ELF-1 (cell line): ENCODE measurements at regions not wholly inside any gene's neighbourhood (a gene's known extent, or its start where the extent isn't known, plus 50 kb on each side); places are given as distances from the start of the nearest gene placed in this dataset.
A peak's percentile ranks its signal among the peaks of the same experiment; 100 is the strongest.
"Not testable (repeated sequence)": the region's sequence is repeated elsewhere in the genome, so short reads cannot be mapped to it uniquely, and the experiment has no call there.

Experiments used
- DNase-seq: peaks from one replicate; pipeline ENCODE4 v3.0.0-alpha.2; 2016; ENCODE audit warnings: low read depth, low spot score

DNA sequence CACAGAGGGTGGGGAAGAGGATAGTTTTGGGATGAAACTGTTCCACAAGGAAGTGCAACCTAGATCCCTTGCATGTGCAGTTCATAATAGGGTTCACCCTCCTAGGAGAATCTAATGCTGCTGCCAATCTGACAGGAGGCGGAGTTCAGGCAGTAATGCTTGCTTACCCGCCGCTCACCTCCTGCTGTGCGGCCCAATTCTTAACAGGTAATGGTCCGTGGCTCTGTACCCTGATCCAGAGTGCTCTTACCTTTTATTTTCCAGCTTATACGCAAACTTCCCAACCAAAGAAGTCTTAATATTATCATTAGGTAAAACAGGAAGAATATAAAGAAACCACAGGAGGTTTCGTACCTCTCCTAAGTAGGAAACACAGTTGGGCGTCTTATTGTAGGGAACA, 82.7 kb upstream of the CD302 start:
- no peak for DNase-seq

DNA sequence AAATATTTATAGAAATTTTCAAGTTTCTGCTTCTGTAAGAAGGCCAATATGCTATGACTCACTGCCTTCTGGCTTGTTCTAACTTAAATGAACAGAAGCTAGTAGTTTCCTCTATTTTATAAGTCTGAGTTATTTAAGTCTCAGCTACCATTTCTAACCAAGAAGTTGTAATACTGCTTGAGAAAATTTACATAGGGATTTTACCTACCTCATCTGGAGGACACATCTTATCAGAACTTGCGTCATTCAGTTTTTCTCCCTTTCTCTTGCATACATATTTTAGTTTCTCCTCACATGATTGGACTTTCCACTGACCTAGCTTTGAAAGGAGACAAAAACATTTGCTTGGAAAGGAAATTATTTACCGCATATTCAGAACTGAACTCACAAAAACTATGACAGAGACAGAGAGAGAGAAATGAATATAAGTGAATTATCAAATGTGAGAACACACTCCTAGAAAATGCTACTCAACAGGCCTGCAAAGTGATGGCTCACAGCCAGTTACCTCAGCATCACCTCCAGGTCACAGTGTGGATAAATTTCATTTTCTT, 81.1 kb upstream of the CD302 start:
- no peak for DNase-seq

DNA sequence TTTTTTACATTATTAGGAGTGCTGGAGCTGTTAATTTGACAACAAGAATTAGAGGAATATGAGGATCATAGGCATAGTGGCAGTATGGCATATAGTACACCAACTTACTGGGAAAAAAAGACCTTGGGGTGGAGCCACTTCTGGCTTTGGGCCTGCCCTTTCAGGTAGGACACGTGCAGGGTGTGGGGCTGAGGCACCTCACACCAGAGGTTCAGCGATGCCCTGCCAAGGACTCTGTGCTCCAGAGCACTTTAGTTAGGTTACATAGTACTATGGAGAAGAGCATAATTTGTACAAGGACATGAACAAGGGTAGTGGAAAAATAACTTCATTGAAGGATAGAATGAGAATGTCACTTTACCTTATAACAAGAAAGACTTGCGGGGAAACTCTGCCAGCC, 77.1 kb upstream of the CD302 start:
- peak; percentile 23 for DNase-seq

DNA sequence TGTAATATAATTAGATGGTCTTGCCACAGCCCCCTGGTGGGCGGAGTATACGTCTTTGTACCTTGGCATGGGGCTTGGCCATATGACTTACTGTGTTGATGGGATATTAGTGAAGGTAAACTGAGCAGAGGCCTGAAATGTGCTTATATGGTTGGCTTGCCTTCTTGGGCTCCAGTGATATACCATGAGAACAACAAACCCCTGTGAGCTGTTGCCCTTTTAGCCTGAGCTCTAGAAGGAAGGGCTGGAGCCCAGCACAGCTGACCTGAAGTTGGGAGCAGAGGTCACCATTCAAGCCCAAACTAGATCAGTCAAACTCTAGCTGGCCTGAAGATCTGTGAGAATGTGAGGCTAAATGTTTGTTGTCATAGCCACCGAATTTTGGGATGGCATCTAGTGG, 75.2 kb upstream of the CD302 start:
- DNase-seq = peak; percentile 56

DNA sequence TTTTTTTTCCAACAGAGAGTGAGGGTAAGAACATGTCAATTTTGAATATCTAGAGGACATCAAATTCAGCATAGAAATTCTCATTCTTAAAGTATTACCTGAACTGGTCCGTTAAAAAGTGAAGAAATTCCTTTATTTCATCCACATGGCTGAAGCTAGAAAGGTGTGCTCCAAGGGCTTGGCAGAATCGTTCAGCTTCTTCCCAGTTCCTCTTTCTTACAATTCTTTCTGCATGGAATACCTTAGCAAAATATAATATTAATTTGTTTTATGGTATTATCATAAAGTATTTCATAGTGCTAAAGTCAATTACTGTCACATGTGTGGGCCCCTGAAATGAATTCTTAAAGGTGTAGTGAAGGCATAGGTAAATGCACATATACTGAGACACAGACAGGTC, 74.3 kb upstream of the CD302 start:
- no peak for DNase-seq

DNA sequence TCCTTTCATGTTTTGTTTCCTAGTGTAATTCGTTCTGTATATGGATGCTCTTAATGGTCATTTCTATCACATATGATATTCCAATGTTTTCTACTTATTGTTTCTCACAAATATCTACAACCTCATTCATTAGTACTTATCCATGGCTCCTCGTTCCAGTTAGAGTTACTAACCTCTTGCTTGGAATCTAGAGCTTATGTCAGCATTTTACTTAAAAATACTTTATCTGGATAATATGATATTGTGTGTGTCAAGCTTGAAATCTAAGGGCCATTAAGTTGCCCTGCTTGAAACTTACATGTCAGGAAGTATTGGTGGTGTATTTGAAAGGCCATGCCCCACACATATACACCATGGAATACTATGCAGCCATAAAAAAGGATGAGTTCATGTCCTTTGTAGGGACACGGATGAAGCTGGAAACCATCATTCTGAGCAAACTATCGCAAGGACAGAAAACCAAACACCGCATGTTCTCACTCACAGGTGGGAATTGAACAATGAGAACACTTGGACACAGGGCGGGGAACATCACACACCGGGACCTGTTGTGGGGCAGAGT, 70.7 kb upstream of the CD302 start:
- DNase-seq = not testable (repeated sequence)

DNA sequence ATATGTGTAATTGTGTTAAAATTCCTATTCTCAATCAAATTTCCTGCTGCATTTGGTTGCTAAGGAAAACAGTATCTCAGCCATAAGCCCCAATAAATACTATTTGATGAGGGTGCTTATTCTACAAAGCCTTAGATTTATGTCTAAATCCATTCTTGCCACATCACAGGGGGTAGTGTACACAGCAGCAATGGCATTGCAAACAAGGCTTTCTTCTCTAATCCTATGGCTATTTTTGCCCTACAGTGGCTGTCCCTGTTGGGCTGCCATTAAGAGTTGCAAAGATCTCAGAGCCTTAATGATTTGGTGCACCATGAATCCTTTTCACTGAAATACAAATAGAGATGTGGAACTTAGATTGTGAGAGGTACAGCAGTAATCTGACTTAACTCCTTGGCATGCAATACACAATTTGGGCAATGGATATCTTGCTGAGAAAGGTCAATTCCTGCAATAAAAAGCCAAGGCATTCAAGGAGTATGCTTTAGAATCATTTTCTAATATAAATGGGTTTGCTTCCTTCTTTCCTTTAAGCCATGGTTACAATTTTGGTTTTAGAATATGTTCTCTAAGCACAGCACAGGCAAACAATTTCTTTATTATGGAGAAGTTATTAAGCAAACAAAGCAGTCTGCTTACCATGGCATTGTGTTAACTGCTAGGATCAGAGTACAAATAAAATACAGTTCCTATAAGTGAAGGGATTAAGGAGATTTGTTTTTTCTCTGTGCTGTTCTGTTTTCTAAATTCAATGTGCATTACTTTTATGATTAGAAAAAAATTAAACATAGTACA, 69.8 kb upstream of the CD302 start:
- no peak for DNase-seq

DNA sequence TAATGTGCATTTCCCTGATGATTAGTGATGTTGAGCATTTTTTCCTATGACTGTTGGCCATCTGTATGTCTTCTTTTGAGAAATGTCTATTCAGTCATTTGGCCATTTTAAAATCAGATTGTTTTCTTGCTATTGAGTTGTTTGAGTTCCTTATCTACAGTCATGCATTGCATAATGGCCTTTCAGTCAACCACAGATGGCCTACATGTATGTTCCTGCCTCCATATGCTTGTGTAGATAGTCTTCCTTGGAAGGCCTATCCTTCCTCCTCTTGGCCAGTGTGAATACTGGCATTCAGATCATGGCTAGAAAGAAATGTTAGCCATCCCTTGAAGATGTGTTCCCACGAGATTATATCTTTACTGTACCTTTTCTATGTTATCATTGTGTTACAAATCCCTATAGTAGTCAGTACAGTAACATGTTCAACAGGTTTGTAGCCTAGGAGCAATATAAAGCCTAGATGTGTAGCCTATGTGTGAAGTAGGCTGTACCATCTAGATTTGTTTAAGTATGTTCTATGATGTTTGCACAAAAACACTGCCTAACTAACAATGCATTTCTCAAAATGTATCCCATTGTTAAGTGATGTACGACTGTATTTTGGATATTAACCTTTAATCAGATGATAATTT, 65.6 kb upstream of the CD302 start:
- DNase-seq = no peak

DNA sequence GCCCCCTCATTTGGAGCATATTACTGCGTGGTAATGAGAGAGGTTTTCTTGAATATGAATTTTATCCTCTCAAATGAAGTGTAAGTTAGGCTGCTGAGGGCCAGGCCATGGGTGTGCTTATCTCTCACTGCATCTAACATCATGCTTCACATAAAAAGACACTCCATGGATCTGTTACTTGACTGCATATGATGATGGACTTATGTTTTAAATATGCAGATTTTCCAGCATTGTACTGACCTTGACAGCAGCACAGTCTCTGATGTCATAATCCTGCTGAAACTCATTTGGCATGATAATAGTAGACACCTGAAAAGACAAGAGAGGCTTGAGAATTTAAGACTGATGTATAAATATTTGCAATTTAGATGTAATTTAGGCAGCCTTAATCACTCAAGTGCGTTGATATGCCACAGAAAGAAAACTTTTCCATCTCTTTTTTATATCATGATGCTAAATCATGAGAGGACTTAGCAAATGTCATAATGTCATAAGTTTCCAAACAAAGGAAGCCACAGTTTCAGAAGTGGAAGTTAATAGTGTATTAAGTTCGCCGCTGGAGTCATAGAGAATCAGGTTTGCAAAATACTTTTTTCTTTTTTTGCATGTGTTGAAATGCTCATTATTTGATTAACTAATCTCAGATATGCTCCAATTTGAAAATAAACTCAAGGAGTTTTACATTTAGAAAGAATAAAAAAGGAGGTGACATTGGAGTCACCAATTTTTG, 62.7 kb upstream of the CD302 start:
- DNase-seq = no peak

DNA sequence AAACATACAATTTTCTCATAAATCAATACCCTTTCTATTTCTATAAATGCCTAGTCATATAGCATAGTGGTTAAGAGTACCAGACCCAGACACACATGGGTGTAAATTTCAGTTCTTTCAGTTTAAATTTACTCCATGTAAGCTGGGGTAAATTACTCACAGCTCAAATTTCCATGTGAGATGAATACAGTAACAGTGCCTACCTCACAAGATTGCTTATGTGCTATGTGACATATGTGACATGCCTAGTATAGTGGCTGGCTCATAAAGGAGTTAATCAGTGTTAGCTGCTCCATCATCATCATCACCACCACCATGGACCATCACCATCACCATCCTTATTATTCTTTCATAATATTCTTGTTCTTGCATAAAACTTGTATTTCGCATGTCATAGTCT, 61.6 kb upstream of the CD302 start:
- DNase-seq = no peak

DNA sequence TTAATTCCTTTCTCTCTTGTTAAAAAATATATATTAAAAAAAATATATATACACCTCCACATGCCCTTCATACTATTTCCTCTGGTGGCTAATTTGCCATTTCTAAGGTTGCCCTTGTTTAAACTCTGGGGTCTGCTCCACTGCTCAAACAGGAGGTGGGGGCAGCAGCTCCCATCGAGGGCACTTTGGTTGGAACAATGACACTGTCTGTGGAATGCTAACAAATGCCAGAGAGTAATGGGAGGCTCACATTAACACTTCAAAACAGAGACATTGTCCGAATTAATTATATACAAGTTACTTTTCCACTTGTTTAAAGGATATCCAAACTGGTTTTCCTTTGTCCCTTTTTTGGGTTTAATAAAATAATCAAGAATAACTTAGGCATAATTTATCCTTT, 58.8 kb upstream of the CD302 start:
- DNase-seq = no peak

DNA sequence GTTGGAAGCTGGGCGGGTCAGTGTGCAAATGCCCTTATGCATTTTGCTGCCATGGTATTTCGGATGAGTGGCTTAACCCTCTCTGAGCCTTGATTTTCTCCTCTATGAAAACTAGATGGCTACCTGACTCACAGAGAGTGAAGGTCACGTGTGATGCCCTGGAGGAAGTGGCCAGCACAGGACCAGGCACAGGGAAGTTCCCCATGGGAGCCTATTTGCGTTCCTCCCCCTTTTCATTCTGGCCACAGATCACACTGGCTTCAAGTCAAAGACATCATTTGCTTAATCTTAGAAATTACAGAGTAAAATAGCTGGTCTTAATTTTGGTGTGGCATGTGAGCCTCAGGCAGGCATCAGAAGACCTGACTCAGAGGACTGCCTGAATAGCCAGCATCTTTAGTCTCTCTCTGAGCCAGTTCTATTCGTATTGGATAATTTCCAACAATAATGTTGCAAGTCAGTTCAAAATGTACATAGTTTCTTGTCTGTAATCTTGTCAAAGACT, 57.6 kb upstream of the CD302 start:
- no peak for DNase-seq

DNA sequence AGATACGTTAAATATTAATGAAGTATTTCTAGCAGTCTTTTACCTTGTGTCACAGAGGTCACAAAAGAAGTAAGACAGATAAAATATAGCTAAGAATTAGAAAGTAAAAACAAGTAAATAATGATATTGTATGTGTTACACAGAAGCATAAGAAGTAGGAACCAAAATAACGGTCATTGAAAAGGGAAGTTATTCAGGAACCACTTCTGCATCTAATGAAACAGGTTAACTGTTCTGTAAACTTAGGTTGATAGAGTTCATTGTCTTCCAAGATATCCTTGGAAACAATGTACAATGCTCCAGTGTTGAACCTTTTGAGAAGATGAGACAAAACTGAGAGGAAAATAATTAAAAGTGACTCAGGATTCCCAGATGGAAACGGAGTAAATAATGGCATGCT, 57.1 kb upstream of the CD302 start:
- no peak for DNase-seq

DNA sequence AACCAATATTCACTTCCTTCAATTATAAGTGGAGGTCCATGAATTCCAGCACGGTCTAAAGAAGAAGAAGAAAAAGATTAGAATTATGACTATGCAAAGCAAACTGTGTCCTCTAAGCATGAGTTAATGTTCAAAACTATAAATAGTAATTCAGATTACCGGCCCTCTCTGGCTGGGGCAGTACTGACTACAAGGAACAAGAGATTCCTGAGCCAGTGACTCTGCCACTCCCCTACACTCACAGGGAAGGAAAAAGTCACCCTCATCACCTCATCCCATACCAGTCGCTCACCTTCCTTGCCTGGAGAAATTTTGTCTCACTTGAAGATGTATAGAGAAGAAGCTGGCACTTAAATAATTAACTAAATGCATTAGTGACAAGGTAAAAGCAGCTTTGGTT, 56.5 kb upstream of the CD302 start:
- no peak for DNase-seq

DNA sequence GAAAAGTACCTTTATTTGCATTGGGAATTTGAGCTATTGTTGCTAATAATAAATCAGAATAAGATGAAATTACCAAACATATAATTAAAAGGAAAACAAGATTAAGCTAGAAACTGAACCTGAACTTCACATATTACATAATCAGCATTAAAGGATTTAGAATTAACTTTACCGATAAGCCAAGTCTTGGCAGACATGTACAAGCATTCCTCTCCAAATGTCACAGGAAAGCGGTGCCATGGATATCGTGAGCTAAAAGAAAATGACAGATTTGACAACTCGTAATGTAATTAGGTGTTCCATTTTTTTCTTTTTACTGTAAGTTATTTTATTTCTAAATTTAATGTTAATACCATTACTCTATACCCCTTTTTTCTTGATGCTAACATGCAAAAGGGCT, 55.1 kb upstream of the CD302 start:
- no peak for DNase-seq

DNA sequence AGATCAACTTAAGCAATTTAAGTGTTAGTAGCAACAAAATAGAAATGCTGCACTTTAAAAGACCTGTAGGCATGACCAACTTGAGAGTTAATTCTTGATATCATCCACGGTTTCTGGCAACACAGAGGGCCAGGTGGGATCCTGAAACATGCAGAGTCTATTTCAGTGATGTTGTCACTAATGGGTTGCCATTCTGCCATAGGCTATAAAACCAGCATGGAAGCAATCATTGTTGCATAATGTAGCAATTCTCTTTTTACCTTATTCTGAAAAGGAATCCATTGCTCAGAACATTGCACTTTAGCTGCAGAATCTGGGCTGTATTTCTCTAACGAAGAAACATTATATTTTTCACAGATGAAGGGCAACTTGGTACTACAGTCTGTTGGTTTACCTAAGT, 53.9 kb upstream of the CD302 start:
- DNase-seq = no peak

DNA sequence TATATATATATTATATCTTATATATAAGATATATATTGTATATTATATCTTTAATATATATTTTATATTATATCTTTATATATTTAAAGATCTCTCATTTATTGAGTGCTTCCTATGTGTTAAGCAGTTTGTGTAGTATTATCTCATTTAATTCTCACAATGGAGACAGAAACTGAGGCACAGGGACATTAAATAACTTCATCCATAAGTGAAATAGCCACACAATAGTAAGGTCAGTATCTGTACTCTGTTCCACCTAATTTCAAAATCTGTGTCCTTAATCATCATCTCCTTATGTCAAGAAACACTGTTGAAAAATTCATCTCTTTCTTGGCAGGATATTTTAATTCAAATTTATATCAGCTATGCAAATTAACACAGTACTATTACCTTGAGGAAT, 52.8 kb upstream of the CD302 start:
- no peak for DNase-seq

DNA sequence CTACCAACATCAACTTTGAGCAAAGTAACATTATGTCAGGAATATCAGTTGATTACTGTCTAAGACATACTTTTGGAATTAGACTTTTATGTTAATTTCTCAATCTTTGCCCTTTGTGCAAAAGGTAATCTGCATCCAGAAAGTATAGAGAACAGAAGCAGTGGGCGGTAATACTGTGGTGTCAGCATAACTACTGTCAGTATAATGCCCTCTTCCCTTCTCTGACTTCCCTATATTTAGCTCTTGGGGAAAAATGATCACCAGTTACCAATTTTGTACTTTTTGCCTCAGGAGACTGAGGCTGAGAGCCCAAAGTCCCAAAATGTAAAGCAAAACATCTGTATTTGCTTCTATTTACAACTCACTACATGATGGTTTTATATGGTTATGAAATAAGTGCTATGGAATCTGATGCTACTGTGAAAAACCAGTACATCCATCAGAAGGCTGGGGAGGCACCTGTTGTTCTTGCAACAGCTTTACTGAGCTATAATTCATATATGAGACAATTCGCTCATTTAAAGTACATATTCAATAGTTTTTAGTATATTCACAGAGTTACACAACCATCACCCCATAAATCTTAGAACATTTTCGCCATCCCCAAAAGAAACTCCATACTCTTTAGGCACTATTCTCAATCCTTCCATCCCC, 51.3 kb upstream of the CD302 start:
- no peak for DNase-seq
